ENCODE measurements at regions not wholly inside any gene's neighbourhood (a gene's known extent, or its start where the extent isn't known, plus 50 kb on each side); places are given as distances from the start of the nearest gene placed in this dataset.

DNA sequence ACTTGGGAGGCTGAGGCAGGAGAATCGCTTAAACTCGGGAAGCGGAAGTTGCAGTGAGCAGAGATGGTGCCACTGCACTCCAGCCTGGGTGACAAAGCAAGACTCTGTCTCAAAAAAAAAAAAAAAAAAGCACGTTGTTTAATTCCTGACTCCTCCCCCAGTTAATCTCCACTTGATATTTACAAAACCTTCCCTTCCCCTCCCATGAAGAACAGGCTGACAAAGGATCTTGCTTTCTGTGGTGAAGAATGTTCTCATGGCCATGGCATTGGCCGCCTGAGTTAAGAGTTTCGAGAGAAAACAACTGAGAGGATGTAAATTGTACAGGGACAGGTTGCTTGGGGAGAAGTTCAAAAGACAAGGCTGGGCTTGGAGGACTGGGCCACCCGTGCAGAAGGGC lies 168.2 kb upstream of the BCOR start:
- TF ChIP-seq, protein P1, sequence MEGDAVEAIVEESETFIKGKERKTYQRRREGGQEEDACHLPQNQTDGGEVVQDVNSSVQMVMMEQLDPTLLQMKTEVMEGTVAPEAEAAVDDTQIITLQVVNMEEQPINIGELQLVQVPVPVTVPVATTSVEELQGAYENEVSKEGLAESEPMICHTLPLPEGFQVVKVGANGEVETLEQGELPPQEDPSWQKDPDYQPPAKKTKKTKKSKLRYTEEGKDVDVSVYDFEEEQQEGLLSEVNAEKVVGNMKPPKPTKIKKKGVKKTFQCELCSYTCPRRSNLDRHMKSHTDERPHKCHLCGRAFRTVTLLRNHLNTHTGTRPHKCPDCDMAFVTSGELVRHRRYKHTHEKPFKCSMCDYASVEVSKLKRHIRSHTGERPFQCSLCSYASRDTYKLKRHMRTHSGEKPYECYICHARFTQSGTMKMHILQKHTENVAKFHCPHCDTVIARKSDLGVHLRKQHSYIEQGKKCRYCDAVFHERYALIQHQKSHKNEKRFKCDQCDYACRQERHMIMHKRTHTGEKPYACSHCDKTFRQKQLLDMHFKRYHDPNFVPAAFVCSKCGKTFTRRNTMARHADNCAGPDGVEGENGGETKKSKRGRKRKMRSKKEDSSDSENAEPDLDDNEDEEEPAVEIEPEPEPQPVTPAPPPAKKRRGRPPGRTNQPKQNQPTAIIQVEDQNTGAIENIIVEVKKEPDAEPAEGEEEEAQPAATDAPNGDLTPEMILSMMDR (IDR thresholded peaks at IDR 0.05; ENCODE audit: extremely low read depth in 1 of 2, insufficient read depth in 1 of 2, low read depth in 1 of 2, low read length in 2 of 2), result no peak
- TF ChIP-seq POLR2AphosphoS5 (IDR thresholded peaks at IDR 0.05; ENCODE audit: insufficient read depth, low read depth, low read length) (no peak), POLR2A (IDR thresholded peaks at IDR 0.05; ENCODE audit: low read depth, low read length) (no peak), EZH2 (IDR thresholded peaks at IDR 0.05; ENCODE audit: borderline replicate concordance, low read depth, low read length, severe bottlenecking) (no peak)

Data from endothelial cell of umbilical vein (primary cell).